Brain microvascular endothelial cell (primary cell): ENCODE measurements at regions not wholly inside any gene's neighbourhood (a gene's known extent, or its start where the extent isn't known, plus 50 kb on each side); places are given as distances from the start of the nearest gene placed in this dataset.
A peak's percentile ranks its signal among the peaks of the same experiment; 100 is the strongest.
"Not testable (repeated sequence)": the region's sequence is repeated elsewhere in the genome, so short reads cannot be mapped to it uniquely, and the experiment has no call there.

Source experiments
- DNase-seq: peaks from one replicate; pipeline ENCODE4 v3.0.0-alpha.2; 2020
- H3K27ac ChIP-seq: fragments of 250-450 bp; sonication (Bioruptor Pico); 2 replicates; pipeline ENCODE4 v1.5.1; 2020; ENCODE audit warnings: mild to moderate bottlenecking, moderate library complexity
- H3K27me3 ChIP-seq: fragments of 250-450 bp; sonication (Bioruptor Pico); replicated peaks from 2 replicates; pipeline ENCODE4 v1.5.1; 2020; ENCODE audit warnings: mild to moderate bottlenecking
- H3K36me3 ChIP-seq: fragments of 250-450 bp; sonication (Bioruptor Pico); replicated peaks from 2 replicates; pipeline ENCODE4 v1.5.1; 2020; ENCODE audit warnings: mild to moderate bottlenecking
- H3K4me3 ChIP-seq: 2 replicates; pipeline ENCODE4 v1.5.1; 2011; ENCODE audit warnings: low read depth, mild to moderate bottlenecking, control low read depth, low read length, moderate library complexity
- in situ Hi-C: cut with HindIII; loops from 2 replicates; pipeline ENCODE4 v1.10.0; 2017; ENCODE audit warnings: low sequenced_read_pairs, low pct_ligation_motif_present
- TF ChIP-seq, protein P1 (sequence below): IDR thresholded peaks from 2 replicates; pipeline ENCODE4 v1.5.1; 2011; ENCODE audit warnings: low read depth, mild to moderate bottlenecking, moderate library complexity, low read length, control low read depth, inconsistent platforms; ENCODE audit errors: missing control alignments

DNA sequence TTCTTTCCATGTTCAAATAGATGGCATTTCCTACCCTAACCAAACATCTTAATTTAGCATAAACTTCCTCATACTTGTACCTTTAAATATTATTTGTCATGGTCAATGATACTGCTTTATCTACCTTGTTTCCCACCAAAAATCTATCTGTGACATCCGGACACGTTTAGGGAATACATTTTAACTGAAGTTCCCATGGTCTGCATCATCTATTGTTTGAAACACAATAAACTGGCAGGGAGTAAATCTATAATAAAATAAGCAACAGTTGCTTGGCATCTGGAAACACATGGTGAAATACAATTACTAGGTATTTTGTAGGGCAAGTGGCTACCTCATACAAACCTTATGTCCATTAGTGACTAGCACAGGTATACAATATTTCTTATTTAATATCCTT lies 289.1 kb downstream of the GJA1 start:
- TF ChIP-seq, protein P1, sequence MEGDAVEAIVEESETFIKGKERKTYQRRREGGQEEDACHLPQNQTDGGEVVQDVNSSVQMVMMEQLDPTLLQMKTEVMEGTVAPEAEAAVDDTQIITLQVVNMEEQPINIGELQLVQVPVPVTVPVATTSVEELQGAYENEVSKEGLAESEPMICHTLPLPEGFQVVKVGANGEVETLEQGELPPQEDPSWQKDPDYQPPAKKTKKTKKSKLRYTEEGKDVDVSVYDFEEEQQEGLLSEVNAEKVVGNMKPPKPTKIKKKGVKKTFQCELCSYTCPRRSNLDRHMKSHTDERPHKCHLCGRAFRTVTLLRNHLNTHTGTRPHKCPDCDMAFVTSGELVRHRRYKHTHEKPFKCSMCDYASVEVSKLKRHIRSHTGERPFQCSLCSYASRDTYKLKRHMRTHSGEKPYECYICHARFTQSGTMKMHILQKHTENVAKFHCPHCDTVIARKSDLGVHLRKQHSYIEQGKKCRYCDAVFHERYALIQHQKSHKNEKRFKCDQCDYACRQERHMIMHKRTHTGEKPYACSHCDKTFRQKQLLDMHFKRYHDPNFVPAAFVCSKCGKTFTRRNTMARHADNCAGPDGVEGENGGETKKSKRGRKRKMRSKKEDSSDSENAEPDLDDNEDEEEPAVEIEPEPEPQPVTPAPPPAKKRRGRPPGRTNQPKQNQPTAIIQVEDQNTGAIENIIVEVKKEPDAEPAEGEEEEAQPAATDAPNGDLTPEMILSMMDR, result no peak
- no peak overlapping the region for H3K27ac ChIP-seq
- no peaks in the 10 kb centered on the region for H3K27me3 ChIP-seq
- no peak for DNase-seq
- H3K36me3 ChIP-seq, result no peaks in the 10 kb centered on the region
- in situ Hi-C loops, result no loop called here
- no peak overlapping the region for H3K4me3 ChIP-seq

DNA sequence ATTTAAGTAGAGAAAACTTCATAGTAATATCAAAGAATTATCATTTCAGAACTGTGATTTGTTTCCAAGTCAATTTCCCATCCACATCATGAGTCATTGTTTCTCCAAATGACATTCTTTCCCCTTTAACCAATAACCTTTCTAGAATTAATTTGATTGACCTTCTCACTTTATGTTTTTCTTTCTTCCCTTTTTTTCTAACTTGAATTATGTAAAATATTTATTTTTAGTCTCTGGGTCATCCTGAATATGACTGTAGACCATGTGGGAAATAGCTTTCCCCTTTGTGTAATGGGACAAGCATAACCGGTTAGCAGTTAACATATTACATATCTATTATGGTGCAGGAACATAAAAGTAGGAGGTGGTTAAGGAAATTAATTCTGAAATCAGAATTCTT lies 291.1 kb downstream of the GJA1 start:
- Histone ChIP-seq H3K4me3 (no peak overlapping the region), H3K27ac (no peak overlapping the region), H3K36me3 (no peaks in the 10 kb centered on the region), H3K27me3 (no peaks in the 10 kb centered on the region)
- TF ChIP-seq, protein P1, result no peak
- in situ Hi-C loops, result no loop called here
- no peak for DNase-seq

DNA sequence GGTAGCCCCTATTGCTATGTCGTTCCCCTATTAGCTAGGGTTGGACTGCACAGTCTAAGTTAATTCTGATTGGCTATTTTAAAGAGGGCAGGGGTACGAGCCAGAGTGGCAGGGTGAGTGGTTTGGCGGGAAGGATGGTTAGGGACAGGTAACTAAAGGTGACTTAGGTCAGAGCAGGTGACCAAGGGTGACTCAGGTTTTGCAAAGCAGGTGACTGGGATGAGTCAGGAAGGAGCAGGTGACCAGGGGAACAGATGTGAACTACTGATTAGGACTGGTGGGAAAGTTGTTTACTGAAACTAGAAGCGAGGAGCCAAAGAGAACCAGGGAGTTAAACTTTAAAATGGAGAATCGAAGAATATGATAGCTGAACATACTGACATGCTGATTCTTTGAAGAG lies 295.2 kb downstream of the GJA1 start:
- TF ChIP-seq, protein P1, result no peak

DNA sequence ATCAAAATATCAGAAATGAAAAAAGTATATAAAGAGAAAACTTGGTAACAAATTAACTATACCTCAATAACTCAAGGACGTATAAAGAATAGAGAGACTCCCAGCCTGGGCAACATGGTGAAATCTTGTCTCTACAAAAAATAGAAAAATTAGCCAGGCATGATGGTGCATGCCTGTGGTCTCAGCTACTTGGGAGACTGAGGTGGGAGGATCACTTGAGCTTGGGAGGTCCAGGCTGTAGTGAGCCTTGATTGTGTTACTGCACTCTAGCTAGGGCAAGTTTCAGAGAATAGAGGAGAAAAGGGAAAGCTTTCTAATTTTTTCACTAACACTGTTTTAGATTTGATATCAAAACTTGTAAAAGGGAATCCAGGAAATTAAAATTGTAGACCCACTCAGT lies 295.9 kb downstream of the GJA1 start:
- in situ Hi-C loops, result no loop called here
- Histone ChIP-seq H3K27ac (no peak overlapping the region), H3K4me3 (no peak overlapping the region), H3K36me3 (no peaks in the 10 kb centered on the region), H3K27me3 (no peaks in the 10 kb centered on the region)
- DNase-seq, result no peak
- TF ChIP-seq, protein P1, result no peak

More for the DNA sequence above, 295.2 kb downstream of the GJA1 start:
- Histone ChIP-seq H3K27ac (no peak overlapping the region), H3K27me3 (no peaks in the 10 kb centered on the region), H3K4me3 (no peak overlapping the region), H3K36me3 (no peaks in the 10 kb centered on the region)
- DNase-seq, result no peak
- in situ Hi-C loops, result no loop called here

DNA sequence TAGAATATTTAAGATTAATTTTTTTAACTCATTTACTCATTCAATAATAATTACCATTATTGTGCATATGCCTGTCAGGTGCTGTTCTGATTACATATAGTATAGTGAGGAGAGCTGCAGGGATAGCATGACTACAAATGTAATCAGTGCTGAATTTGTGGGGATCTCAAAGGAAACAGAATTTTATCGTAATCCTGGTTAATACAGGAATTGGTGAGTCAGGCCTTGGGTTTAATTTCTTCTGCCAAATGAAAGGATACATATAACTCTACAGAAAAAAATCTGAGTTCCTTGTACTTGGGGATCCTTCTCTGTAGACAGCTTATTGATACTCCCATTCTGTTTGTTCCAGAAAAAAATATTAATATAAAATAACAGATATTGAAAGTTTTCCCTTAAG lies 297.2 kb downstream of the GJA1 start:
- in situ Hi-C loops, result no loop called here
- peak; percentile 7 for DNase-seq

DNA sequence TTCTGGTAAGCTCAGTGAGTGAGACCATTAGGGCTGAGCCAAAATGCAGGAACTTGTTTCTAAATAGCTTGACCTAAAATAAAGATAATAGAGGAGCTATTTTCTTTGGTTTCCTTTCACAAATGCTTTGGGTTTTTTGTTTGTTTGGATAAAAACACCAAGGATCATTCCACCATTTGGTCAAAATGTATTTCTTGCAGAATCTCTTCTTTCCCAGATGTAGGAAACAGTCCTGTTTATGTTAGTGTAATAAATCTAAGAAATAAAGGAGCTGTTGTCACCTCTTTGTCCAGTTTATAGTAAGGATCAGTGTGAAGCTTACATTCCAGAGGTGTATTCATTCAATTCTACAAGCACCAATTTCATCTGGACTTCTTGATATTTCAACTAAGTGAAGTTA lies 297.8 kb downstream of the GJA1 start:
- no peak for DNase-seq
- in situ Hi-C loops, result no loop called here
- no peaks in the 10 kb centered on the region for H3K36me3 ChIP-seq
- H3K27me3 ChIP-seq, result no peaks in the 10 kb centered on the region
- TF ChIP-seq, protein P1, result no peak
- H3K27ac ChIP-seq, result no peak overlapping the region
- H3K4me3 ChIP-seq, result no peak overlapping the region

More for the DNA sequence above, 297.2 kb downstream of the GJA1 start:
- Histone ChIP-seq H3K36me3 (no peaks in the 10 kb centered on the region), H3K4me3 (no peak overlapping the region), H3K27me3 (no peaks in the 10 kb centered on the region), H3K27ac (no peak overlapping the region)
- TF ChIP-seq, protein P1, result no peak

DNA sequence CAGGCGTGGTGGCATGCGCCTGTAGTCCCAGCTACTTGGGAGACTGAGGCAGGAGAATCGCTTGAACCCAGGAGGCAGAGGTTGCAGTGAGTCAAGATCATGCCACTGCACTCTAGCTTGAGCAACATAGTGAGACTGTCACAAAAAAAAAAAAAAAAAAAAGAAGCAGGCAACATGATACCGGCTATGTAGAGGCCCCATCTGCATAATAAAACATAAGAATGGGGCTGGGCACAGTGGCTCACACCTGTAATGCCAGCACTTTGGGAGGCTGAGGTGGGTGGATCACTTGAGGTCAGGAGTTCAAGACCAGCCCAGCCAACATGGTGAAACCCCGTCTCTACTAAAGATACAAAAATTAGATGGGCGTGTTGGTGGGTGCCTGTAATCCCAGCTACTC lies 304.7 kb downstream of the GJA1 start:
- in situ Hi-C loops, H3K36me3 ChIP-seq, H3K4me3 ChIP-seq, DNase-seq, H3K27me3 ChIP-seq, H3K27ac ChIP-seq: not testable (repeated sequence)
